ENCODE measurements at regions not wholly inside any gene's neighbourhood (a gene's known extent, or its start where the extent isn't known, plus 50 kb on each side); places are given as distances from the start of the nearest gene placed in this dataset.

- Histone ChIP-seq H3K27ac (ENCODE audit: extremely low read depth, low read depth, low read length) (no peak overlapping the region), H3K4me1 (replicated peaks in 1 of 2; ENCODE audit: control insufficient read depth in 2 of 2, insufficient read depth in 2 of 2, low read length in 2 of 2) (no peaks in the 10 kb centered on the region), H3K27me3 (ENCODE audit: control insufficient read depth in 2 of 2, insufficient read depth in 2 of 2, low read length in 2 of 2) (no peaks in the 10 kb centered on the region), H3K4me3 (no peak overlapping the region), H2AFZ (ENCODE audit: low read depth, low read length) (no peak overlapping the region), H3K9me3 (replicated peaks; ENCODE audit: control insufficient read depth, insufficient read depth, low read depth, low read length) (no peaks in the 10 kb centered on the region), H3K36me3 (ENCODE audit: control insufficient read depth, insufficient read depth, low read length) (no peaks in the 10 kb centered on the region), H3K9me1 (ENCODE audit: control insufficient read depth, insufficient read depth, low read length) (no peaks in the 10 kb centered on the region), H3K79me2 (ENCODE audit: control insufficient read depth, insufficient read depth, low read length) (no peaks in the 10 kb centered on the region), H3K9ac (ENCODE audit: insufficient read depth in 1 of 2, low read depth in 2 of 2, low read length in 2 of 2) (no peak overlapping the region), H4K20me1 (replicated peaks; ENCODE audit: control insufficient read depth, insufficient read depth, low read length) (no peaks in the 10 kb centered on the region), H3K4me2 (ENCODE audit: insufficient read depth, low read length) (no peak overlapping the region)
- CTCF ChIA-PET (ENCODE audit: low intra/inter-chr PET ratio): no interaction called here
- intact Hi-C loops (cut with micrococcal nuclease): no loop called here
- DNase-seq (ENCODE audit: extremely low read depth in 1 of 4, low spot score in 3 of 4) (no peak), FAIRE-seq (no peak), ATAC-seq (no peak)
- no TSS peak for BruUV-seq (replicated peaks)
- in situ Hi-C loops (cut with MboI): no loop called here
- TF ChIP-seq PATZ1 (CRISPR knock-in tag; IDR thresholded peaks at IDR 0.05; ENCODE audit: borderline replicate concordance): no peak
- no peak for TF ChIP-seq NCOR1 (IDR thresholded peaks at IDR 0.05)
- TF ChIP-seq, protein P1, sequence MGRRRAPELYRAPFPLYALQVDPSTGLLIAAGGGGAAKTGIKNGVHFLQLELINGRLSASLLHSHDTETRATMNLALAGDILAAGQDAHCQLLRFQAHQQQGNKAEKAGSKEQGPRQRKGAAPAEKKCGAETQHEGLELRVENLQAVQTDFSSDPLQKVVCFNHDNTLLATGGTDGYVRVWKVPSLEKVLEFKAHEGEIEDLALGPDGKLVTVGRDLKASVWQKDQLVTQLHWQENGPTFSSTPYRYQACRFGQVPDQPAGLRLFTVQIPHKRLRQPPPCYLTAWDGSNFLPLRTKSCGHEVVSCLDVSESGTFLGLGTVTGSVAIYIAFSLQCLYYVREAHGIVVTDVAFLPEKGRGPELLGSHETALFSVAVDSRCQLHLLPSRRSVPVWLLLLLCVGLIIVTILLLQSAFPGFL (CRISPR knock-in tag; IDR thresholded peaks at IDR 0.05): no peak
- no peak for TF ChIP-seq BRCA1 (IDR thresholded peaks at IDR 0.05)
- TF ChIP-seq BRCA1 (CRISPR knock-in tag; IDR thresholded peaks at IDR 0.05): no peak
- TF ChIP-seq RBM14 (IDR thresholded peaks at IDR 0.05; ENCODE audit: borderline replicate concordance, insufficient read depth, low read depth, low read length): no peak
- TF ChIP-seq ZNF511 (CRISPR knock-in tag; IDR thresholded peaks at IDR 0.05): no peak
- peak; percentile 55; the same call in 1 of the 2 replicates for TF ChIP-seq C11orf30 (IDR thresholded peaks at IDR 0.05; ENCODE audit: low read depth)
- TF ChIP-seq MAFG (tag; conservative IDR thresholded peaks at IDR 0.05): peak; percentile 77
- TF ChIP-seq MAFK (IDR thresholded peaks at IDR 0.05; ENCODE audit: low read length): peak; percentile 91
- peak; percentile 79 for TF ChIP-seq ZNF316 (IDR thresholded peaks at IDR 0.05)
- TF ChIP-seq MAFF (IDR thresholded peaks at IDR 0.05; ENCODE audit: low read length): peak; percentile 84
- POLR2A ChIA-PET: no interaction called here
- WGBS (ENCODE audit: insufficient coverage, low coverage, missing lambda C conversion rate): 0% methylated on average over 1 of the region's 1 CpG
These were observed 990.5 kb downstream of the OTOL1 start for GRCh38 chr3:162487138-162487537.
